ENCODE measurements at regions not wholly inside any gene's neighbourhood (a gene's known extent, or its start where the extent isn't known, plus 50 kb on each side); places are given as distances from the start of the nearest gene placed in this dataset.

GRCh38 chr13:22740264-22740663 lies 440.5 kb upstream of the SGCG start:
- Histone ChIP-seq H3K27me3 (no peaks in the 10 kb centered on the region), H3K36me3 (no peaks in the 10 kb centered on the region), H3K4me1 (no peaks in the 10 kb centered on the region), H3K9me3 (peaks cover 0 to 20% (median 0%) of the 10 kb centered on the region in 12 donors), H3K4me3 (no peak overlapping the region), H3K27ac (no peak overlapping the region)
- no peak for ATAC-seq
- TF ChIP-seq, protein P1, sequence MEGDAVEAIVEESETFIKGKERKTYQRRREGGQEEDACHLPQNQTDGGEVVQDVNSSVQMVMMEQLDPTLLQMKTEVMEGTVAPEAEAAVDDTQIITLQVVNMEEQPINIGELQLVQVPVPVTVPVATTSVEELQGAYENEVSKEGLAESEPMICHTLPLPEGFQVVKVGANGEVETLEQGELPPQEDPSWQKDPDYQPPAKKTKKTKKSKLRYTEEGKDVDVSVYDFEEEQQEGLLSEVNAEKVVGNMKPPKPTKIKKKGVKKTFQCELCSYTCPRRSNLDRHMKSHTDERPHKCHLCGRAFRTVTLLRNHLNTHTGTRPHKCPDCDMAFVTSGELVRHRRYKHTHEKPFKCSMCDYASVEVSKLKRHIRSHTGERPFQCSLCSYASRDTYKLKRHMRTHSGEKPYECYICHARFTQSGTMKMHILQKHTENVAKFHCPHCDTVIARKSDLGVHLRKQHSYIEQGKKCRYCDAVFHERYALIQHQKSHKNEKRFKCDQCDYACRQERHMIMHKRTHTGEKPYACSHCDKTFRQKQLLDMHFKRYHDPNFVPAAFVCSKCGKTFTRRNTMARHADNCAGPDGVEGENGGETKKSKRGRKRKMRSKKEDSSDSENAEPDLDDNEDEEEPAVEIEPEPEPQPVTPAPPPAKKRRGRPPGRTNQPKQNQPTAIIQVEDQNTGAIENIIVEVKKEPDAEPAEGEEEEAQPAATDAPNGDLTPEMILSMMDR (IDR thresholded peaks at IDR 0.05): no peak
- no peak for TF ChIP-seq POLR2A (IDR thresholded peaks at IDR 0.05)
- intact Hi-C loops (cut with DNase I): no loop called here
- no peak for DNase-seq
- WGBS, 4 donors: 26 to 50% (median 41%) methylated on average over 3 of the region's 3 CpGs

DNA sequence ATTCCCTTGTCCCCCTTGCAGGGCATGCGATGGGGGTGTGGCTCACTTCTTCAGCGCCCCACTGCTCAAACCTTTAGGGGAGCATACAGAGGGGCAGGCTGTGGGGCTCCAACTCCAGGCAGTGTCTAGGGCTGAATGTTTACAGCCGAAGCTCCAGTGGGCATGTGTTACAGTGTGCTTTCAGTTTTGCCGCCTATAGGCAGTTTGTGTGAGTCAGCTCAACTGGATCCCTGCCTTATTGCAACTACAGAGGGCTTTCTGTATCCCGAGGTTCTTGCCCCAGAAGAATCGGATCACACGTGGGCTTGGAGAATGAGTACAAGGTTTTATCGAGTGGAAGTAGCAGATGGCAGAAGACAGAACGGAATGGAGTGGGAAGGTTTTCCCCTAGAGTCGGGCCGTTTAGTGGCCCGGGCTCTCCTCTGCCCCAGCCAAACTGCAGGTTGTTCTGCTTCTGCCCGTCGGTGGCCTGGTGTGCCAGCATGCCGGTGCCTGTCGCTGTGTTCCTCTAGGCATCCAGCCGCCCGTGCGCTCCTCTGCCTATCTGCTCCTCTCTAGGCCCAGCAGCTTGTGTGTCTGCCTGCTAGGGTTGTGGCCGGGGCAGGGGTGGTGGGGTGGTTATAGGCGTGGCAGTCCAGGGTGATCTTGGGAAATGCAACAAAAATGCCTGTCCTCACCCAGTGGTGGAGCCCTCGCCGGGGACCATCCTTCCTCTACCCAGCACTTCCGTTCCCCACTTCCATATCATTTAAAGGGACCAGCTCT lies 435.9 kb upstream of the SGCG start:
- Histone ChIP-seq H3K4me1 (no peaks in the 10 kb centered on the region), H3K27ac (no peak overlapping the region), H3K4me3 (no peak overlapping the region), H3K27me3 (no peaks in the 10 kb centered on the region), H3K9me3 (peaks cover 0 to 16% (median 0%) of the 10 kb centered on the region in 12 donors), H3K36me3 (no peaks in the 10 kb centered on the region)
- no peak for TF ChIP-seq POLR2A (IDR thresholded peaks at IDR 0.05)
- TF ChIP-seq, protein P1 (IDR thresholded peaks at IDR 0.05): no peak
- ATAC-seq (no peak), DNase-seq (no peak)
- WGBS, 4 donors: 85 to 88% (median 86%) methylated on average over 23 to 24 of the region's 24 CpGs
- intact Hi-C loops (cut with DNase I): no loop called here

GRCh38 chr13:22748866-22749577 lies 431.8 kb upstream of the SGCG start:
- intact Hi-C loops (cut with DNase I): no loop called here
- WGBS, 4 donors: 42 to 62% (median 43%) methylated on average over 5 of the region's 5 CpGs
- Histone ChIP-seq H3K36me3 (no peaks in the 10 kb centered on the region), H3K27ac (no peak overlapping the region), H3K27me3 (no peaks in the 10 kb centered on the region), H3K4me3 (no peak overlapping the region), H3K4me1 (no peaks in the 10 kb centered on the region), H3K9me3 (no peaks in the 10 kb centered on the region)
- DNase-seq (no peak), ATAC-seq (no peak)
- TF ChIP-seq, protein P1 (IDR thresholded peaks at IDR 0.05): no peak
- TF ChIP-seq POLR2A (IDR thresholded peaks at IDR 0.05): no peak

GRCh38 chr13:22749626-22750025 lies 431.2 kb upstream of the SGCG start:
- Histone ChIP-seq H3K27me3 (no peaks in the 10 kb centered on the region), H3K36me3 (no peaks in the 10 kb centered on the region), H3K4me1 (no peaks in the 10 kb centered on the region), H3K9me3 (no peaks in the 10 kb centered on the region), H3K4me3 (no peak overlapping the region), H3K27ac (no peak overlapping the region)
- WGBS, 4 donors: 69 to 79% (median 73%) methylated on average over 1 of the region's 1 CpG
- no peak for DNase-seq
- intact Hi-C loops (cut with DNase I): loop anchor here in 2 of 10 donors (10.0 kb wide), 4 partner anchors 585 to 1115 kb away; no protein-coding TSS in a partner anchor
- TF ChIP-seq POLR2A (IDR thresholded peaks at IDR 0.05): no peak
- ATAC-seq: no peak
